ENCODE measurements at regions not wholly inside any gene's neighbourhood (a gene's known extent, or its start where the extent isn't known, plus 50 kb on each side); places are given as distances from the start of the nearest gene placed in this dataset.
"Not testable (repeated sequence)": the region's sequence is repeated elsewhere in the genome, so short reads cannot be mapped to it uniquely, and the experiment has no call there.

GRCh38 chr17:70377654-70378053 lies 208.3 kb downstream of the KCNJ2 start:
- Histone ChIP-seq H3K36me3 (ENCODE audit: insufficient read depth, low read length) (no peaks in the 10 kb centered on the region), H3K79me2 (ENCODE audit: insufficient read depth, low read length) (no peaks in the 10 kb centered on the region), H2AFZ (ENCODE audit: low read length) (no peak overlapping the region), H3K4me3 (ENCODE audit: low read length, poor library complexity, severe bottlenecking) (no peak overlapping the region), H3K9me3 (ENCODE audit: insufficient read depth, low read depth, low read length) (no peaks in the 10 kb centered on the region), H3F3A (ENCODE audit: low read depth) (no peaks in the 10 kb centered on the region), H3K4me2 (ENCODE audit: low read depth, low read length, poor library complexity, severe bottlenecking) (no peak overlapping the region), H3K9ac (ENCODE audit: low read depth, low read length, poor library complexity, severe bottlenecking) (no peak overlapping the region), H3K4me1 (ENCODE audit: insufficient read depth, low read length, poor library complexity, severe bottlenecking) (no peaks in the 10 kb centered on the region), H3K9me2 (replicated peaks; ENCODE audit: low read depth, low read length) (no peaks in the 10 kb centered on the region), H4K20me1 (ENCODE audit: insufficient read depth, low read length, poor library complexity, severe bottlenecking) (no peaks in the 10 kb centered on the region), H3K27me3 (ENCODE audit: insufficient read depth, low read length, poor library complexity, severe bottlenecking) (no peaks in the 10 kb centered on the region)
- no peak for TF ChIP-seq CTCF (conservative IDR thresholded peaks at IDR 0.05; ENCODE audit: low read length)
- TF ChIP-seq EZH2phosphoT487 (IDR thresholded peaks at IDR 0.05; ENCODE audit: borderline replicate concordance), result no peak

- Histone ChIP-seq H3K4me2 (ENCODE audit: low read depth, low read length, poor library complexity, severe bottlenecking) (no peak overlapping the region), H3K79me2 (ENCODE audit: insufficient read depth, low read length) (no peaks in the 10 kb centered on the region), H3K27me3 (ENCODE audit: insufficient read depth, low read length, poor library complexity, severe bottlenecking) (no peaks in the 10 kb centered on the region), H3K9ac (ENCODE audit: low read depth, low read length, poor library complexity, severe bottlenecking) (no peak overlapping the region), H3K4me3 (ENCODE audit: low read length, poor library complexity, severe bottlenecking) (no peak overlapping the region), H3F3A (ENCODE audit: low read depth) (no peaks in the 10 kb centered on the region), H4K20me1 (ENCODE audit: insufficient read depth, low read length, poor library complexity, severe bottlenecking) (no peaks in the 10 kb centered on the region), H3K4me1 (ENCODE audit: insufficient read depth, low read length, poor library complexity, severe bottlenecking) (no peaks in the 10 kb centered on the region), H3K9me2 (replicated peaks; ENCODE audit: low read depth, low read length) (no peaks in the 10 kb centered on the region), H2AFZ (ENCODE audit: low read length) (no peak overlapping the region), H3K36me3 (ENCODE audit: insufficient read depth, low read length) (no peaks in the 10 kb centered on the region), H3K9me3 (ENCODE audit: insufficient read depth, low read depth, low read length) (no peaks in the 10 kb centered on the region)
- TF ChIP-seq EZH2phosphoT487 (IDR thresholded peaks at IDR 0.05; ENCODE audit: borderline replicate concordance) (no peak), CTCF (conservative IDR thresholded peaks at IDR 0.05; ENCODE audit: low read length) (no peak)
Measured at GRCh38 chr17:70378076-70378475, 208.7 kb downstream of the KCNJ2 start.

DNA sequence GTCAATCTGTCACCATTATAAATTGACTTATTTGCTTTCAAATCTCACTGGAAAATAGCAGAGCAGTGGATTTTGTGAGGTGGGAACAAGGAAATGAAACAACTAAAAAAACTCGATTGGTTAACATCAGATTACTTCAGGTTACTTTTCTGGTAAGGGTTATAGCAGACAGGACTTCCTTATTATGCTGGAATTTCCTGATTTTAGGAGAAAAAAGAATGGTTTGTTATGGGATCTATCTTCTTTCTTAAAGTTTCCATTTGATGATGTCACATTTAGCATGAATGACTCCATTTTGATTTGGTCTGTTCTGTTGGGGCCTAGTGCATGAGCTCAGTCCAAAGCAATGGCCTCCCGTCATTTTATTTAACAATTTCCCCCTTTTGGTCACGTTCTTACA lies 210.6 kb downstream of the KCNJ2 start:
- no peaks in the 10 kb centered on the region for H4K20me1 ChIP-seq (ENCODE audit: insufficient read depth, low read length, poor library complexity, severe bottlenecking)
- H3K79me2 ChIP-seq (ENCODE audit: insufficient read depth, low read length), result no peaks in the 10 kb centered on the region
- no peak overlapping the region for H3K4me2 ChIP-seq (ENCODE audit: low read depth, low read length, poor library complexity, severe bottlenecking)
- no peaks in the 10 kb centered on the region for H3K9me3 ChIP-seq (ENCODE audit: insufficient read depth, low read depth, low read length)
- no peaks in the 10 kb centered on the region for H3F3A ChIP-seq (ENCODE audit: low read depth)
- no peak for TF ChIP-seq EZH2phosphoT487 (IDR thresholded peaks at IDR 0.05; ENCODE audit: borderline replicate concordance)
- TF ChIP-seq CTCF (conservative IDR thresholded peaks at IDR 0.05; ENCODE audit: low read length), result no peak
- H3K9ac ChIP-seq (ENCODE audit: low read depth, low read length, poor library complexity, severe bottlenecking), result no peak overlapping the region
- no peaks in the 10 kb centered on the region for H3K27me3 ChIP-seq (ENCODE audit: insufficient read depth, low read length, poor library complexity, severe bottlenecking)
- no peaks in the 10 kb centered on the region for H3K9me2 ChIP-seq (replicated peaks; ENCODE audit: low read depth, low read length)
- H3K4me1 ChIP-seq (ENCODE audit: insufficient read depth, low read length, poor library complexity, severe bottlenecking), result no peaks in the 10 kb centered on the region
- no peak overlapping the region for H3K4me3 ChIP-seq (ENCODE audit: low read length, poor library complexity, severe bottlenecking)
- no peaks in the 10 kb centered on the region for H3K36me3 ChIP-seq (ENCODE audit: insufficient read depth, low read length)
- H2AFZ ChIP-seq (ENCODE audit: low read length), result no peak overlapping the region

DNA sequence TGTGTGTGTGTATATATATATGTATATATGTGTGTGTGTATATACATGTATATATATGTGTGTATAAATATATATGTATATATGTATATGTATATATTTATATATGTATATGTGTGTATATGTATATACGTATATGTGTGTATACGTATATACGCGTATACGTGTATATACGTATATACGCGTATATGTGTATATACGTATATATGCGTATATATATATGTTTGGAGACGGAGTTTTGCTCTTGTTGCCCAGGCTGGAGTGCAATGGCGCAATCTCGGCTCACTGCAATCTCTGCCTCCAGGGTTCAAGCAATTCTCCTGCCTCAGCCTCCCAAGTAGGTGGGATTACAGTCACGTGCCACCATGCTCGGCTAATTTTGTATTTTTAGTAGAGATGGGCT lies 212.6 kb downstream of the KCNJ2 start:
- not testable (repeated sequence) for H3K9me2 ChIP-seq (replicated peaks; ENCODE audit: low read depth, low read length); H3K36me3 ChIP-seq (ENCODE audit: insufficient read depth, low read length); H2AFZ ChIP-seq (ENCODE audit: low read length); H3K9ac ChIP-seq (ENCODE audit: low read depth, low read length, poor library complexity, severe bottlenecking); H3K9me3 ChIP-seq (ENCODE audit: insufficient read depth, low read depth, low read length); H3K4me2 ChIP-seq (ENCODE audit: low read depth, low read length, poor library complexity, severe bottlenecking); H3F3A ChIP-seq (ENCODE audit: low read depth); H4K20me1 ChIP-seq (ENCODE audit: insufficient read depth, low read length, poor library complexity, severe bottlenecking); H3K79me2 ChIP-seq (ENCODE audit: insufficient read depth, low read length); H3K27me3 ChIP-seq (ENCODE audit: insufficient read depth, low read length, poor library complexity, severe bottlenecking); H3K4me1 ChIP-seq (ENCODE audit: insufficient read depth, low read length, poor library complexity, severe bottlenecking); H3K4me3 ChIP-seq (ENCODE audit: low read length, poor library complexity, severe bottlenecking)

Measured in Loucy (cell line).